H9 (cell line): ENCODE measurements at regions not wholly inside any gene's neighbourhood (a gene's known extent, or its start where the extent isn't known, plus 50 kb on each side); places are given as distances from the start of the nearest gene placed in this dataset.

Experiments used
- DNase-seq: peaks from one replicate; pipeline ENCODE4 v3.0.0-alpha.2; 2017
- H2AFZ ChIP-seq: one replicate; pipeline ENCODE4 v1.6.1; 2013; ENCODE audit warnings: mild to moderate bottlenecking, low read length, control low read depth, moderate library complexity
- H2AK5ac ChIP-seq: 2 replicates; pipeline ENCODE4 v1.6.1; 2013; ENCODE audit warnings: low read length, control low read depth, mixed read lengths; ENCODE audit not compliant: insufficient read length
- H2BK120ac ChIP-seq: one replicate; pipeline ENCODE4 v1.6.1; 2013; ENCODE audit warnings: low read depth, mild to moderate bottlenecking, low read length, control low read depth, inconsistent platforms; ENCODE audit not compliant: poor library complexity, severe bottlenecking
- H2BK12ac ChIP-seq: 2 replicates; pipeline ENCODE4 v1.6.1; 2013; ENCODE audit warnings: low read length, control low read depth, mixed read lengths, low read depth; ENCODE audit not compliant: insufficient read length
- H2BK15ac ChIP-seq: 2 replicates; pipeline ENCODE4 v1.6.1; 2013; ENCODE audit warnings: low read depth, low read length, control low read depth
- H2BK20ac ChIP-seq: one replicate; pipeline ENCODE4 v1.6.1; 2013; ENCODE audit warnings: low read depth, mild to moderate bottlenecking, low read length, control low read depth, inconsistent platforms; ENCODE audit not compliant: poor library complexity, severe bottlenecking
- H2BK5ac ChIP-seq: 2 replicates; pipeline ENCODE4 v1.6.1; 2013; ENCODE audit warnings: low read length, control low read depth, mixed read lengths; ENCODE audit not compliant: insufficient read length
- H3K14ac ChIP-seq: 2 replicates; pipeline ENCODE4 v1.6.1; 2013; ENCODE audit warnings: low read length, control low read depth; ENCODE audit not compliant: insufficient read depth
- H3K18ac ChIP-seq: 2 replicates; pipeline ENCODE4 v1.6.1; 2013; ENCODE audit warnings: low read depth, mild to moderate bottlenecking, mixed read lengths, low read length, control low read depth; ENCODE audit not compliant: insufficient read length
- H3K23ac ChIP-seq: 2 replicates; pipeline ENCODE4 v1.6.1; 2013; ENCODE audit warnings: low read length, control low read depth, mixed read lengths, low read depth; ENCODE audit not compliant: insufficient read length
- H3K23me2 ChIP-seq: 2 replicates; pipeline ENCODE4 v1.6.1; 2013; ENCODE audit warnings: low read depth, mild to moderate bottlenecking, mixed read lengths, low read length, control low read depth; ENCODE audit not compliant: insufficient read length, poor library complexity, severe bottlenecking
- H3K27ac ChIP-seq: 2 replicates; pipeline ENCODE4 v1.5.1; 2013; ENCODE audit warnings: low read length, control low read depth, mixed read lengths, low read depth; ENCODE audit not compliant: insufficient read length
- H3K27me3 ChIP-seq: 2 replicates; pipeline ENCODE4 v1.6.1; 2013; ENCODE audit warnings: low read length, control low read depth, inconsistent platforms; ENCODE audit not compliant: insufficient read depth
- H3K4ac ChIP-seq: 2 replicates; pipeline ENCODE4 v1.6.1; 2013; ENCODE audit warnings: low read depth, mild to moderate bottlenecking, control low read depth, inconsistent platforms, low read length, moderate library complexity
- H3K4me1 ChIP-seq: 2 replicates; pipeline ENCODE4 v1.6.1; 2013; ENCODE audit warnings: low read length, control low read depth, inconsistent platforms; ENCODE audit not compliant: insufficient read depth
- H3K4me2 ChIP-seq: 2 replicates; pipeline ENCODE4 v1.6.1; 2013; ENCODE audit warnings: low read length, control low read depth, mixed read lengths; ENCODE audit not compliant: insufficient read length, insufficient read depth
- H3K56ac ChIP-seq: 2 replicates; pipeline ENCODE4 v1.6.1; 2013; ENCODE audit warnings: low read depth, mild to moderate bottlenecking, mixed read lengths, low read length, control low read depth; ENCODE audit not compliant: insufficient read length
- H3K79me1 ChIP-seq: 2 replicates; pipeline ENCODE4 v1.6.1; 2013; ENCODE audit warnings: low read depth, mild to moderate bottlenecking, moderate library complexity, low read length, control low read depth, inconsistent platforms; ENCODE audit not compliant: insufficient read depth, poor library complexity, severe bottlenecking
- H3K79me2 ChIP-seq: 2 replicates; pipeline ENCODE4 v1.6.1; 2013; ENCODE audit warnings: low read length, control low read depth, inconsistent platforms; ENCODE audit not compliant: insufficient read depth
- H3K9ac ChIP-seq: 2 replicates; pipeline ENCODE4 v1.6.1; 2013; ENCODE audit warnings: low read length, control low read depth, mixed read lengths; ENCODE audit not compliant: insufficient read length; ENCODE audit errors: extremely low read depth
- H3K9me3 ChIP-seq: one replicate; pipeline ENCODE4 v1.6.1; 2013; ENCODE audit warnings: low read depth, low read length, inconsistent platforms; ENCODE audit not compliant: control insufficient read depth
- H3T11ph ChIP-seq: one replicate; pipeline ENCODE4 v1.6.1; 2013; ENCODE audit warnings: mild to moderate bottlenecking, low read length, control low read depth, inconsistent platforms
- H4K20me1 ChIP-seq: one replicate; pipeline ENCODE4 v1.6.1; 2013; ENCODE audit not compliant: control insufficient read depth, insufficient read length, insufficient read depth
- H4K5ac ChIP-seq: 2 replicates; pipeline ENCODE4 v1.6.1; 2013; ENCODE audit warnings: low read depth, mild to moderate bottlenecking, mixed read lengths, low read length, control low read depth; ENCODE audit not compliant: insufficient read length
- H4K8ac ChIP-seq: replicated peaks from 2 replicates; pipeline ENCODE4 v1.6.1; 2013; ENCODE audit warnings: low read length, control low read depth, mixed read lengths, low read depth; ENCODE audit not compliant: insufficient read length
- H4K91ac ChIP-seq: 2 replicates; pipeline ENCODE4 v1.6.1; 2013; ENCODE audit warnings: low read depth, mild to moderate bottlenecking, moderate library complexity, mixed read lengths, low read length, control low read depth; ENCODE audit not compliant: insufficient read length
- H3K27ac Mint-ChIP-seq, 3 experiments: 2 replicates in 2 of 3; 3 replicates in 1 of 3; pipeline ENCODE4 v1.8.0; 2020 to 2021; ENCODE audit warnings: mixed read lengths in 3 of 3, mild to moderate bottlenecking in 1 of 3, moderate library complexity in 1 of 3
- H3K27me3 Mint-ChIP-seq: 2 replicates; pipeline ENCODE4 v1.8.0; 2021; ENCODE audit warnings: low read depth, mild to moderate bottlenecking, moderate library complexity, mixed read lengths
- H3K36me3 Mint-ChIP-seq, 3 experiments: 2 replicates in 2 of 3; 3 replicates in 1 of 3; pipeline ENCODE4 v1.8.0; 2020 to 2021; ENCODE audit warnings: low read depth in 3 of 3, mixed read lengths in 3 of 3; ENCODE audit not compliant: insufficient read depth in 1 of 3
- H3K4me1 Mint-ChIP-seq, 2 experiments: 2 replicates each; pipeline ENCODE4 v1.8.0; 2020; ENCODE audit warnings: mixed read lengths in 2 of 2
- H3K4me3 Mint-ChIP-seq, 2 experiments: 2 replicates in 1 of 2; 3 replicates in 1 of 2; pipeline ENCODE4 v1.8.0; 2020 to 2021; ENCODE audit warnings: mild to moderate bottlenecking in 2 of 2, mixed read lengths in 2 of 2, moderate library complexity in 1 of 2
- H3K9me3 Mint-ChIP-seq, 2 experiments: 2 replicates in 1 of 2; 3 replicates in 1 of 2; pipeline ENCODE4 v1.8.0; 2020; ENCODE audit warnings: mild to moderate bottlenecking in 2 of 2, mixed read lengths in 2 of 2, moderate library complexity in 1 of 2
- WGBS: extraction: QIAGEN DNeasy Blood & Tissue Kit; methylation state at CpG from one replicate; pipeline ENCODE4 v1.1.7; 2013; ENCODE audit warnings: missing lambda C conversion rate, low lambda C conversion rate, mixed read lengths; ENCODE audit not compliant: insufficient read length; ENCODE audit errors: extremely low coverage; 5-methylcytosine and 5-hydroxymethylcytosine counted together
- TF ChIP-seq, protein P1 (sequence below): fragments of 200-600 bp; sonication (generic); conservative IDR thresholded peaks from 3 replicates; pipeline ENCODE4 v1.8.0; 2021; ENCODE audit warnings: antibody characterized with exemption, mild to moderate bottlenecking

DNA sequence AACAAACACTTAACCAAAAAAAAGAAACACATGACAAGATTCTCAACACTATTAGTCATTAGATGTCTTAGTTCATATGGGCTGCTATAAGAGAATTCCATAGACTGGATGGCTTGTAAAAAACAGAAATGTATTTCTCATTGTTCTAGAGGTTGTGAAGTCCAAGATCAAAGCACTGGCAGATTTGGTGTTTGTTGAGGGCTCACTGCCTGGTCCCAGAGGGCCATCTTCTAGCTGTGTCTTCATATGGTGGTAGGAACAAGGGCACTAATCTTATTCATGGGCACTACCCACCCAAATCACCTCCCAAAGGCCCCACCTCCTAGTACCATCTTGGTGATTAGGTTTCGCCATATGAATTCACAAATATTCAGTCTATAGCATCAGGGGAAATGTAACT lies 162.5 kb upstream of the SDK2 start:
- Histone ChIP-seq H2BK5ac (no peak overlapping the region), H3K23ac (no peak overlapping the region), H3K18ac (no peak overlapping the region), H2BK12ac (no peak overlapping the region), H4K91ac (no peak overlapping the region), H3K14ac (no peak overlapping the region), H4K20me1 (no peaks in the 10 kb centered on the region), H3K23me2 (no peaks in the 10 kb centered on the region), H2BK20ac (no peak overlapping the region), H2AFZ (no peak overlapping the region), H3K4ac (no peak overlapping the region), H3K79me2 (no peaks in the 10 kb centered on the region), H2AK5ac (no peak overlapping the region), H3T11ph (no peak overlapping the region), H4K8ac (no peak overlapping the region), H2BK120ac (no peak overlapping the region), H3K27me3 (peaks cover 3% of the 10 kb centered on the region; the same call in 1 of the 2 replicates), H4K5ac (no peak overlapping the region), H3K4me2 (no peak overlapping the region), H3K56ac (no peak overlapping the region), H3K79me1 (no peaks in the 10 kb centered on the region), H3K9me3 (no peaks in the 10 kb centered on the region), H3K27ac (no peak overlapping the region), H3K4me1 (no peaks in the 10 kb centered on the region), H3K9ac (no peak overlapping the region), H2BK15ac (no peak overlapping the region)
- TF ChIP-seq, protein P1, sequence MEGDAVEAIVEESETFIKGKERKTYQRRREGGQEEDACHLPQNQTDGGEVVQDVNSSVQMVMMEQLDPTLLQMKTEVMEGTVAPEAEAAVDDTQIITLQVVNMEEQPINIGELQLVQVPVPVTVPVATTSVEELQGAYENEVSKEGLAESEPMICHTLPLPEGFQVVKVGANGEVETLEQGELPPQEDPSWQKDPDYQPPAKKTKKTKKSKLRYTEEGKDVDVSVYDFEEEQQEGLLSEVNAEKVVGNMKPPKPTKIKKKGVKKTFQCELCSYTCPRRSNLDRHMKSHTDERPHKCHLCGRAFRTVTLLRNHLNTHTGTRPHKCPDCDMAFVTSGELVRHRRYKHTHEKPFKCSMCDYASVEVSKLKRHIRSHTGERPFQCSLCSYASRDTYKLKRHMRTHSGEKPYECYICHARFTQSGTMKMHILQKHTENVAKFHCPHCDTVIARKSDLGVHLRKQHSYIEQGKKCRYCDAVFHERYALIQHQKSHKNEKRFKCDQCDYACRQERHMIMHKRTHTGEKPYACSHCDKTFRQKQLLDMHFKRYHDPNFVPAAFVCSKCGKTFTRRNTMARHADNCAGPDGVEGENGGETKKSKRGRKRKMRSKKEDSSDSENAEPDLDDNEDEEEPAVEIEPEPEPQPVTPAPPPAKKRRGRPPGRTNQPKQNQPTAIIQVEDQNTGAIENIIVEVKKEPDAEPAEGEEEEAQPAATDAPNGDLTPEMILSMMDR = no peak
- Mint-ChIP-seq H3K36me3 (peaks cover 0 to 5% (median 3%) of the 10 kb centered on the region in 3 experiments; a peak in 3 of 7 replicates), H3K4me1 (peaks cover 9% of the 10 kb centered on the region in 2 experiments), H3K4me3 (no peak overlapping the region), H3K27ac (no peak overlapping the region), H3K9me3 (peaks cover 14 to 16% of the 10 kb centered on the region in 2 experiments), H3K27me3 (peaks cover 50% of the 10 kb centered on the region)
- no peak for DNase-seq
- no CpG with 5 or more reads among the region's 1 CpG for WGBS
